GM18868 (cell line): ENCODE measurements at regions not wholly inside any gene's neighbourhood (a gene's known extent, or its start where the extent isn't known, plus 50 kb on each side); places are given as distances from the start of the nearest gene placed in this dataset.

Experiments used
- ATAC-seq: cut with Tn5 transposase; IDR thresholded peaks from one replicate; pipeline ENCODE4 v1.9.1; 2021; ENCODE audit warnings: mild to moderate bottlenecking, moderate library complexity; ENCODE audit not compliant: unreplicated experiment

DNA sequence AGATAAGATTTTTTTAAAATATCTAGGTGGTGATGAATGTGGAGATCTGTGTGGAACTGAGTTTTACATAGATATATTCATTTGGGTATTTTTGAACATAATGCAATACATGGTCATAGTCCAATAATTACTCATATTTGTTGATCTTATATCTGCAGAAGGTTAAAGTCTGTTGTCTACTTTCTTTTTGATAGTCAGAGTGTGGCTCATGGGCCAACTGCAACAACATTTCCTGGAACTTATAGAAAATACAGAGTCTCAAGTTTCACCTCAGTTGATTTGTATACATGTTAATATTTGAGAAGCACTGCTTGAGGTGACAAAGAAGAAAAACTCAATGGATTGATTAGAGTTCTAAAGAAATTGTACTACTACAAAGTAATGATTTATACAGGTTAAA lies 408.4 kb downstream of the ARAP2 start:
- ATAC-seq, result no peak

DNA sequence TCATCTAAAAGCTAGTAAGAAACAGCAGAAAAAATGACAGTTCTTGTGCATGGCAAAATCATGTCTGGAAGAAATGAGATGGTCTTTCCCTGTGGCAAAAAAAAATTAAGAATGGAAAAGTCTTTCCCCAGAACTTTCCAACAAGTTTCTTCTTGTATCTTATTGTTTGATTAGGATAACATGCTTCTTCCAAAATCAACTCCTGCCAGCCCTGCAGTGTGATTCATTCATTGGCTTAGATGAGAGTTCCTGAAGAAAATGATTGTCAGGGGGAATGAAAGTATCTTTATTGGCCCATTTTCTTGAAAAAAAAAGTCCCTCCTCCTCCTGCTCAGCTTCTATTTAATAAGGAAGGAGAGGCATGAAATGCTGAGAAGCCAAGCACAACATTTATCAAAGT lies 407.7 kb downstream of the ARAP2 start:
- no peak for ATAC-seq

DNA sequence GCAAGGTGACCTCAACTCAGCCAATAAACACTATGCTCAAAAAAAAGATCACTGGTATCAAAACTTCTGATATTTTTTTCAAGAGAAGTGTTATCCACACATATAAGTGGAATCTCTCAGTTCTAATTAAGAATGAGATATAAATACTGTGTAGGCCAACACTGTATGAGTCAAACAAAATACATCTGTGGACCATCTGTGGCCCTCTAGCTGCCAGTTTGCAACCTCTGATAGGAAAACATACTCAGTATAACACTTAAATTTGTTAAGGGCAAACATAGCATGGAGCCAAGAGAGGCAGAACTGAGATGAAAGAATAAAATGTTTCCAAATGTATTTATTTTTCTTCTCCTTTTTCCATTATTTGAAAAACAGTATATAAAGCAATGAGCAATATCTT lies 377.3 kb downstream of the ARAP2 start:
- no peak for ATAC-seq

DNA sequence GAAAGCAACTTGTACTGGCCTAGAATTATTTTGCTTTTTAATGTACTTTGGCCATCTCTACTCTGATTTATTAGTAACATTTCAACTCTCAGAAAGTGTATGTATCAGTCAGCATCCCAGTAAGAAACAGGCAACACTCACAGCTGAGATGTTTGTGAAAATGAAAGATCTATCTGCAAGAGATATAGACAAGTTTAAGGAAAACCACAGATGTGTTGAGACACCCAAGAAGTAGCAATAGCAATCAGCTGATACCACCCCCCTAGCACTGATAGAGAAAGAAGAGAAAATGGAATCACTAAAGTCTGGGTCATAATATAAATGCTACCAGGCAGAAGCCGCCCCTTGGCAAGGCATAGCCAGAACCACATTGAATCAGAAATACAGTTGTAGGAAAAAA lies 372.0 kb downstream of the ARAP2 start:
- no peak for ATAC-seq

DNA sequence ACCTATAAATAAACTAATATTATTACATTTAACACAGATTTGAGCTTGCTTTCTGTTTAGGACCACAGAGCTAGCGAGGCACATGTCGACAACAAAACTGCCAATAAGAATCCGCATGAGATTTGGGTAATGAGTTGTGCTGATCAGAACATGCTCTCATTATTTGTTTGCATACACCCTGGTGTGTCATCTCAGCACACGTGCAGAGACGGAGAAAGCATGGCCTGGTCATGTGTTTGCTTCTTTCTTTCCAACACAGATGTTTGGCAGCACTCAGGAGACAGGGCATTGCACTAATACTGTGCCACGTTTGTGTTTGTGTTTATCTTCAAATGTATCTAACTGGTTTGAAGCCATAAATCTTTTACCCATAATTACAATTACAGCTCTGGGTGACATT lies 364.8 kb downstream of the ARAP2 start:
- no peak for ATAC-seq

DNA sequence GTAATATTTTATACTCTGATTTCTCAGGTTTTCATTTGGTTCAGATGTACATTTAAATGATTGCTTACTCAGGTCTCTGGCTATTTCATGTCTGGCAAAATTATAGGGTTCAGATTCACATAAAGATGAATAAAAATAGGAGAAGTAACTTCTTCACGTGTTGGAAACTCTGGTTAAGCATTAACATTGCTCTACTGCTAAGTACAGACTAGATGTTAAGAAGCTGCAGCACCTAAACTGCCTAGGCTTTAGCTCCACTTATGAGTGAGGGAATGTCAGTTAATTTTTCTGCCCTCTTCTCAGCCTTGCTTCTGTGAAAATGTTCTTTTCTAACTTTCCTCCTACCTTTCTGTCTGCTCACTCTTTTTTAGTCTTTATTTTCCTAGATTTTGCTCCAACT lies 361.2 kb downstream of the ARAP2 start:
- ATAC-seq, result no peak

DNA sequence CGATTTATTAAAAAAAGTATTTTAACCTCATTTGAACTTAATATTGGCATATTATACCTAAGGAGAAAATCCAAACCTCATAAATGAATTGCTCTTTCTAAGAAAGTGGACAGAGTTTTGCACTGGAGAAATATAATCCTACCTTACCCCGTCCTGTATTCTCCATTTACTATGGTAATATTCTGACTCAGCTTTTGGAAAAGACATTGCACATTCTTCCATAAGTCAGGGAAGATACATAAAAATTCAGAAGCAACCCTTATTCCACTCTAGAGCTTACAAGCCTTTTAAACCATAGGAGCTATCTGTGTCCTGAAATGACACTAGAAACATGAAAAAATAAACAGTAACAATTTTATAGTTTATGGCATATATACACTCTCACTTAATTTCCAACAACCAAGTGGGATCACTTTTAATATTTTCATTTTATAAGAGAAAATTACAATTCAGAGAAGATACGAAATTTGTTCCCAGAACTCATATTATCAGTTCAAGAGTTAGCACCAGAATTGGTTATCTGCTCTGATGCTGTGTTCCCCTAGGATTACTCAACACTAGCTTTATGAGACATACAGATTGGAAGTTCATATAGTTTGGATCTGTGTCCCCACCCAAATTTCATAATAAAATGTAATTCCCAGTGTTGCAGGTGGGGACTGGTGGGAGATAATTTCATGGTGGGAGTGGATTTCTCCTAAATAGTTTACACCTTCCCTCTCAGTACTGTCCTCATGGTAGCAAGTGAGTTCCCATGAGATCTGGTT lies 359.4 kb downstream of the ARAP2 start:
- no peak for ATAC-seq

DNA sequence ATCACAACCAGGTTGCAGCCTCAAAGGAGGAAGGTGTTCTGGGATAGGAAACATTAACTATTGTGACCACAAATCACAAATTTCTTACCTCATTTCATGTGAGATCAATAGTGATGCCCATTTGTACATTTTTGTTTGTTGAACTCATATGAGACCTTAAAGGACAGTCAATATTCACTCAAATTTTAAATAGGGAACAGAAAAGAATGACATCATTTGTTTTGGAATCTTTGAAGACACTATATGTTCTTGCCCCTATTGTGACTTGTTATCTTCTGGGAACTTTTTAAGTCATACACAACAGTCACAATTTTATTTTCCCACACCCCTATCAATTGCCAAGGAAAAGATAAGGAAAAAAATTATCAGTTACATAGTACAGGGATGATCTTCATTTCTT lies 346.5 kb downstream of the ARAP2 start:
- ATAC-seq, result no peak

DNA sequence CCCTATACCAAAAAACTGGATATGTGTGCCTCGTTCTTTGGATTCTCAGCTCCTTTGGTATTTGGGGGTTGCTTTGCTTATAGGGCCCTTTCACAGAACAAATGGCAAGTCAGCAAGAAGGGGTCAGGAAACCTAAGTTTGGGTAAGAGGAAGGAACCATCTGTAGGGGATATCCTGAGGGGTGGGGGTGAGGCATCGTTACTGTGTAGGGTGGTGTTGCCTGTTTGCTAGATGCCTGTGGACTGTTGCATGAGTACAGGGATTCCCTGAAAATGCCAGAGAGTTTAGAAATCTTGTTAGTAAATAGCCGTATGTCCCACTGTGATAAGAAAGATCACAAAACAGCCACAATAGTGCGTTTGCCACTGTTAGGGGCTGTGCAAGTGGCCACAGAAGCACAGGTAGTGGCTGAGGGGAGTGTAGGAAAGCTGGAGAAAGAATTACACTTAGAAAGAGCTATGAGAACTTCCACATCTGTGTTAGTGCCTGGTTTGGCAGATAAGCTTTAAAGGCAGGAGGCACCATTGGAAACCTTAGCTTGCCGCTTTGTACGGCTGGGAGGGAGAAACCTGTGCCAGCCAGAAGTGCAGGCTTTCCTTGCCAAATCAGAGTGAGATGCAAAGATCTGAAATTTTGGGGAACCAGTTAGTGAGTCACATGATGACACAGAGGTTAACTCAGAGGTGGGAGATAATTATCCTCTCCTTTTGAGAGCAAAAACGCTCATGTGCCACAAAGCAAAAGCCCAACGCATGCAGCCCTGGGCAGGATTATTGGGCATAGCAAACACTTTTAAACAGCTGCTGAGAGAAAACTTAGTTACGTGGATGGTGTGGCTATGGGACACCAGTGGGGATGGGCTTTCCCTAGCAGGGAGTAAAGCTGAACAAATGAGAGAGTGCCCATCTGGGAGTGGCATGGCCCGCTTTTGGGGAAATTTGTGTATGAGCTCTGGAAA lies 343.7 kb downstream of the ARAP2 start:
- ATAC-seq, result no peak

DNA sequence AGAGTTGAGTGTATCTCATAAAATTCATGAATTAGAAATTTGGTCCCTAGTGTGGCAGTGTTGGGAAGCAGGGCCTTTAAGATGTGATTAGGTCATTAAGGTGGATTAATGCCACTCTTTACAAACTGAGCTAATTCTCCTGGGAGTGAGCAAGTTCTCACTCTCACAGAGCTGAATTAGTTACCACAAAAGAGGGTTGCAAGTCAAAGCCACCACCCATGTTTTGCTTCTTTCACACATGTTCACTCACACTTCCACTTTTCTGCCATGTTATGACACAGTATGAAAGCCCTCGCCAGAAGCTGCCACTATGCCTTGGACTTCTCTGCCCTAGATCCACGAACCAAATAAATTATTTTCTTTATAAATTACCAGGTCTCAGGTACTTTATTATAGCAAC lies 332.1 kb downstream of the ARAP2 start:
- peak; percentile 98 for ATAC-seq

DNA sequence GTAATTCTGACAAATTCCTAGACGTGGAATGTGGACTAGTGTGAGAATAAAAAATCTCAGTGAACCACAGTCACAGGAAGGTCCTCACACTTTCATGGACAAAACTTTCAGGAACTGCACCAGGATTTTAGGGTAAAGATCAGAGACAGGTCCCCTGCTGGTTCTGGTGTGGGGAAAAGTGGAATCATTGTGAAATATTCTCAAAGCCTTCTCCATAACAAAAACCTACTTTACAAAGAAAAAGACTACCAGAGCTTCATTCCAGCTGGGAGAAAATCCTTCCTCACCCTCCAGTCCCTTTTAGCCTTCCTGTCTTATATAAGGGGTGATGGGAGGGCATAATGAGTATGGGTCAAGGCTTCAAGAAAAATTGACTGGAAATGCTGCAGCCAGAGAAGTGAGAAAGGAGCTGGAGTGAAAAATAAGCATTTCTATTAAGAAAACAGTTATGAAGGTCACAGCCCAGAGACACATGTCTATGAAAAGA lies 325.8 kb downstream of the ARAP2 start:
- no peak for ATAC-seq

DNA sequence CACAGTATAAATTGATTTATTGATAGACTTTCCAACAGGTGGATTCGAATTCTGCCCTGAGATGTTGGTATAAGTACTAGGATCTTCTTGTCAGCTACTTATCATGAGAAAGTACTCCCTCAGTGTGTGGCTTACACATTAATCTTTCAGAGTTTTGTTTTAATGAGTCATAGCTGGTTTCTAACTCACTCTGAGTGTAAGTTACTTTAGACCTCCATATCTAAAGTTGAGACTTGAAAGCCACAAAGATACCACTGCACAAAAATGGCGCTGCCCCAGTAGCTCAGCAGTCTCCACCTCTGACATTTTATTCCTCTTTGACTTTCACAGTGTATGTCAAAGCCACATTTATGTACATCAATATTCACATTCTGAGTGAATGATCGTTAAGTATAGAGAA lies 318.5 kb downstream of the ARAP2 start:
- peak; percentile 94 for ATAC-seq

DNA sequence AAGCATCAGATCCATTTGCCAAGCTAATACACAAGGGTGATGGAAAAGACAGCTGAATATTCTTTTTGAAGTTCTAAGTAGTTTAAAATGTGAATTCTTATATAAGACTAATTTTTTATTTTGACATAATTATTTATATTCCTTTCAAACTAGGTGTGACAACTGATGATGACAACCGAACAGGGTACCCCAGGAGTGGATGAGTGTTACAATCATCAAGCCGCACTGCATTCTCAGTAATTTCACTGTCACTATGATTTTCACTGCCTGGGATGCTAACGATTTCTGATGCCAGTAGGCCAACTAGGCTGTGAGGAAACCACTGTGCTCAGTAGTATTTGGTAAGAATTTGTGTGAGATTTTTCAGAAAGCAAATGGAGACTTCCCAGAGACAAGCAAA lies 317.5 kb downstream of the ARAP2 start:
- ATAC-seq, result no peak

DNA sequence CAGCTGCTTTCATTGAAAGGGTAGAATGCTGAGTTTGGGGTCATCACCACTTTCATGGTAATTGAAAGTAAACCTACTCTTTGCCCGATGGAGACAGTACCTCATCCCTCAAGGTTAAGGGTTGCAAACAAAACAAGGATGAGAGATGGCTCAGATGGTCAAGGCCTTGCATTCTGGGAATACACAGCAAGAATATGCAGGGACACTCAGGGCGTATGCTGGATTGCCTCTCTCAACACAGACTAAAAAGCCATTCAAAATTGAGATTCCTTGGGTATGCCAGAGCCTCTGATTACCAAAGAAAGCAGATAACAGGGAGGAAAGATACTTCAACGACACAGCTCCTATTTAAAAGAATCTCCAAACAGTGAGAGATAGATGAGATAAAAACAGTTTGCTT lies 310.4 kb downstream of the ARAP2 start:
- peak; percentile 2 for ATAC-seq

DNA sequence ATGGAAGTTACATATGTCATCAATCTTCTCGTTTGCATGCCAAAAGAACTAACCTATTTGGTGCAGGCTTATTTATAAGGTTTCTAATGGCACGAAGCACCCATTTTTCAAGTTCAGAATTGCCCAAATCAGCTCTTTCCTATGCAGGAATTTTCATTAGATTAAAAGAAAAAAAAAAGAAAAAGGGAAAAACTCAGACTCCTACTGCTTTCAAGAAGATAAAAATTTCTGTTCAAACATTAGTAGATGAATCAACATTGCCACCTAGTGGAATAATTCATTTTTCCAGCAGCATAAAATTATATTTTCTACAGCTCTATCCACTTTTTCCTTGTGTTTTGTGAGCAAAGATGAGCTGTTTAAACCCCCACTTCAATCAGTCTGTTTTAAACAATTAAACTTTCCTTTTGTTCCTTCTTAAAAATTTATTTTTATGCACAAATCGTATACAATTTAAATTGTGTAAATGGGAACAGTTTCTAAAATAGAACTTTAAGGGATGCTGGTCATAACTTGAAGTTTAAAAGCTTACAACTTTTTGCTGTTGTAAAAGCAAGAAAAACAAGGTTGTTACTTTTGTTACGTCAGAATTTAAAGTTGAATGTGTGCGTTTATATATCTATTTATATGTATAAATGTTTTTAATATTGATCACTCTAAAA lies 309.9 kb downstream of the ARAP2 start:
- ATAC-seq, result peak; percentile 47

DNA sequence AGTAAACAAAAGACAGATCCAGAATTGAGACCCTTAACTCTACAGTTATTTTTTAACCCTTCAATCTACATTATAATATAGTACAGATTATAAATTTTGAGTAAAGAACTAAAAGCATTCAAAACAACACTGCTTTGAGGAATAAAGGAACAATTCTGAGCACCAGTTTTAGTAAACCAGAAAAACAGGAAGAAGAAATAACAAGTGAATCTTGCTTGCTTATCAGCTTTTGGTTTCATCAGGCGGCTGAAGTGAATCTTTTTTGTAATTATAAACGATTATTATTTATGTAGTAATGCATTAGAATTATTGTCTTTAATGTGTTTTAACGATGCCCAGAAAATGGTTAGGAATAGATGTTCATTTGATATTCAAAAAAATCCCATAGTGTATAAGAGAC lies 305.4 kb downstream of the ARAP2 start:
- no peak for ATAC-seq

DNA sequence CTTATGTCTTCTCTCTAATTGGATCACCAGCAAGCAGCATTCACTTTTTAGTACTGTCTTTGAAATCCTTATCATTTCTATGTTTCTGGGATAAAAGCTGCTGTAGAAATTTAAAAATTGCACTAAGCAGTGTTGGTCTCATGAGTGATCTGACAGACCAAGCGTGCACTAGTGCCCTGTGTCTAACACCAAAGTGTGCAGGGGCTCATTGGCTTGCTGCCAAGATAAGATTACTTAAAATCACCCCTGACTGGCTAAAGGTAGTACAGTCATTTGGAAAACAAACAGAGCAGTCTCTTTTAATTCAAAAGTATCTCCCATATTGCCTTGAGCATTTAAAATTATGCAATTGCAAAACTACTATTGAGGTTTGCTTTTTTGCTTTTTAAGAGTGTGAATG lies 304.6 kb downstream of the ARAP2 start:
- ATAC-seq, result peak; percentile 49

DNA sequence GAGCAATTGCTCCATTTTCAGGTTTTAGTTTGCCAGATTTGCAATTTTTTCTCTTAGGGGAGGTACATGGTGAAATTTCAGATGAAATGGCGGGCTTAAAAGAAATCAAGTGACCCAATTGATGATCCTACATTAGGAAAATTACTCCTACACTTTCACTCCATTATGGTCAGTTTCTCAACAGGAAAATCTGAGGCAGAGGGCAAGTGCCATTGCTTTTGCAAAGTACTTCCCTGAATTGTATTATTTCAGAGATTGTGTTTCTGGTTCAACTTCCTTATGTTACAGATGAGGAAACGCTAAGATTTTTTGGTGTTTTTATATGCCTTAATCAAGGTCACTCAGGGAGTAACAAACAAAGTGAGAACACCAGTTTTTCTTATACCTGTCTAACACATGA lies 302.2 kb downstream of the ARAP2 start:
- no peak for ATAC-seq

DNA sequence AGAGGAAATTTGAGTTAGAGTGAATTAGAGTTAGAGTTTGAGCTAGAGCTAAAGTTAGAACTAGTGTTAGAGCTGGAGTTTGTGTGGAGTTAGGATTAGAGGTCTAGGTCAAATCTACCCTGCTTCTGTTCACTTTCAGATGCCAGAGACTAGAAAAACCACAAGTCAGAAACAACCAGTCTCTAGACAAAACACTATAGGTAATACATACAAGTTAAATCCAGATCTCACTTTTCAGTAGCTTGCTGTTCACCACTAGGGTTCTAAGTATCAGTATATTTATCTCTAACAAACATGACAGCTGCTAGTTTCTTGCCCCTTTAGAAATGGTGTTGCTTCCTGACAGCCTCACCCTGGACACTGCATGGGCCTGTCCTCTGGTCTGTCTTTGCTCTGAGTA lies 300.7 kb downstream of the ARAP2 start:
- ATAC-seq, result no peak

DNA sequence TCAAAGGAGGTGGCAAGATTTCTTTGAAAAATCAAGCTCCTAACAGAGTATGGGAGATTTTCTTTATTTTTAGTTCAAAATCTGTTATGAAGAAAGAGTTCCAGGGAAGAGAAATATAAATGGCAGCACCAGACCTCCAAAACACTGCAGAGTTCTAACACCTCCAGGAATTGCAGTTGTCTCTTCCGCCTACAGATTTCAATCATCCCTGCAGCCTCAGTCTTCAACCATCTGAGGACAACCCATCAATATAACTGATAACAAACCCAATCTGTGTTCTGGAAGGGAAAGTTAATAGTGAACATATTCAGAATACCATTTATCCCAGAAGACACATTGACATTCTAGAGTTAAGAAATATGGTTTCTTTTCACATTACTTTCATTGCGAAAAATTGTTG lies 296.1 kb downstream of the ARAP2 start:
- ATAC-seq, result no peak

DNA sequence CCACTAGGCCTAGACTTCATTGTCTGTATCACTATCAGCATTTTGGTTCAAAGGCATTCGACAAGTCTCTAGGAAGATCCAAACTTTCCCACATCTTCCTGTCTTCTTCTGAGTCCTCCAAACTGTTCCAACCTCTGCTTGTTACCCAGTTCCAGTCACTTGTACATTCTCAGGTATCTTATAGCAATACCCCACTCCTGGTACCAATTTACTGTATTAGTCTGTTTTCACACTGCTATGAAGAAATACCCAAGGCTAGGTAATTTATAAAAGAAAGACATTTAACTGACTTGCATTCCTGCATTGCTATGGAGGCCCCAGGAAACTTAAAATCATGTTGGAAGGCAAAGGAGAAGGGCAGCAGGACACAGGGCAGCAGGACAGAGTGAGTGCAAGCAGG lies 293.9 kb downstream of the ARAP2 start:
- no peak for ATAC-seq

DNA sequence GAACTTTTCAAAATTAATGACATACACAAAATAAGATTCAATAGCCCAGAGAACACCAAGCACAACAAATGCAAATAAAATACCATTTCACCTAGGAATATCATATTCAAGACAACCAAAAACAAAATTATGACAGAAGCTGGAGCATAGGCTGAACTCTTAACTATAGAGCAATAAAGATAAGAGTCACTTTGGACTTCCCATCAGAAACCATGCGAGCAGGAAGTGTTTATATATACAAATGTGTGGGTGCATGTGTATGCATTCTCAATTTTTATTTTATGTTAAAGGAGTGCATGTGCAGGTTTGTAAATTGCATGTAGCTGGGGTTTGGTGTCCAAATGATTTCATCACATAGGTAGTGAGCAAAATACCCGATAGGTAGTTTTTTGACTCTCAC lies 291.6 kb downstream of the ARAP2 start:
- ATAC-seq, result no peak
